ENCODE measurements at regions not wholly inside any gene's neighbourhood (a gene's known extent, or its start where the extent isn't known, plus 50 kb on each side); places are given as distances from the start of the nearest gene placed in this dataset.

DNA sequence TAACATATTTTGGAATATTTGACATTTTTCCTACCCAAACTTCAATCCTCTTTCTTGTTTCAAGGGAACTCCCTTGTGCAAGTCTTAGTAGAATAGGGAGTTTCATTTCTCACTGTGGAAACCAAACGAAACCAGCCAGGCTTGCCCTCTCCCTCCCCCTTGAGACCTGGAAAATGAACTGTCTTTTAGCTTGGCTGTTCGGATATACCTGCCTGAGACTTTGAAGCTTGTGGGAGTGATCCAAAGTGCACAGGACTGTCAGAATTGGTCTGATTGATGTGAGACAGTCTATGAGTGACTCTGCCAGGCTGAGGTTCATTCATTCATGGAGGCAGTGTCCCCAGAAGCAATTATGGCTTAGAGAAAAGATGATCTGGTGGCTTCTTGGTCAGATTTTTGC is 388.1 kb downstream of the EPM2A start:
- Histone ChIP-seq H2BK120ac (replicated peaks; ENCODE audit: low read depth, low read length) (no peak overlapping the region), H2BK12ac (ENCODE audit: low read depth, low read length) (no peak overlapping the region), H3K27me3 (replicated peaks in 1 of 4; ENCODE audit: control insufficient read depth in 3 of 4, extremely low read depth in 1 of 4, insufficient read depth in 3 of 4, low read length in 3 of 4) (no peaks in the 10 kb centered on the region), H3K79me2 (ENCODE audit: control insufficient read depth in 1 of 2, insufficient read depth in 2 of 2, low read length in 2 of 2) (no peaks in the 10 kb centered on the region), H4K20me1 (replicated peaks in 1 of 2; ENCODE audit: control insufficient read depth in 1 of 2, insufficient read depth in 2 of 2, low read length in 2 of 2) (no peaks in the 10 kb centered on the region), H4K8ac (ENCODE audit: extremely low read depth, insufficient read depth, low read length) (no peak overlapping the region), H3K4me3 (ENCODE audit: extremely low read depth in 1 of 4, insufficient read depth in 2 of 4, low read depth in 3 of 4, low read length in 4 of 4) (no peak overlapping the region), H3K4me2 (ENCODE audit: insufficient read depth in 1 of 2, low read depth in 2 of 2, low read length in 2 of 2) (no peak overlapping the region), H3K9me3 (ENCODE audit: insufficient read depth in 2 of 2, low read depth in 1 of 2, low read length in 1 of 2) (no peaks in the 10 kb centered on the region), H3K27ac (ENCODE audit: low read depth, low read length) (no peak overlapping the region), H4K91ac (replicated peaks; ENCODE audit: insufficient read length, low read length) (no peak overlapping the region), H3K4me1 (replicated peaks in 1 of 4; ENCODE audit: control insufficient read depth in 3 of 4, insufficient read depth in 4 of 4, low read length in 3 of 4) (peaks cover 0 to 3% (median under 1%) of the 10 kb centered on the region in 4 experiments; a peak in 3 of 7 replicates), H2AK5ac (ENCODE audit: low read depth, low read length) (no peak overlapping the region), H2BK15ac (ENCODE audit: low read length) (no peak overlapping the region), H3K14ac (ENCODE audit: insufficient read length) (no peak overlapping the region), H3K9ac (replicated peaks in 1 of 4; ENCODE audit: extremely low read depth in 1 of 4, low read depth in 3 of 4, low read length in 3 of 4) (no peak overlapping the region), H3K4ac (replicated peaks; ENCODE audit: insufficient read length, low read depth, low read length) (no peak overlapping the region), H3K18ac (ENCODE audit: extremely low read depth, low read length) (no peak overlapping the region), H3K56ac (replicated peaks; ENCODE audit: insufficient read length, low read depth, low read length) (no peak overlapping the region), H3K79me1 (ENCODE audit: low read depth, low read length) (no peaks in the 10 kb centered on the region), H4K5ac (ENCODE audit: insufficient read length, low read depth, low read length) (no peak overlapping the region), H3K36me3 (ENCODE audit: control insufficient read depth in 2 of 4, insufficient read depth in 4 of 4, low read length in 3 of 4) (no peaks in the 10 kb centered on the region), H2BK5ac (ENCODE audit: low read depth, low read length) (no peak overlapping the region), H3K23me2 (ENCODE audit: low read depth, low read length) (no peaks in the 10 kb centered on the region), H2BK20ac (ENCODE audit: low read length) (no peak overlapping the region), H3K23ac (ENCODE audit: insufficient read length) (no peak overlapping the region), H2AFZ (ENCODE audit: low read length) (0 out of 2 replicates have a peak overlapping the region, but pooled peaks have one; percentile 20)
- no peak for TF ChIP-seq YY1 (IDR thresholded peaks at IDR 0.05; ENCODE audit: low read depth, low read length)
- ChIA-PET CTCF (ENCODE audit: partially characterized antibody) (no interaction called here), POLR2A (ENCODE audit: partially characterized antibody) (interaction anchor here (0.8 kb wide), 1 partner anchor 27 kb away, joined by 3 read pairs; no protein-coding TSS in a partner anchor)
- no peak for FAIRE-seq
- DNase-seq (ENCODE audit: low read depth in 1 of 2, low spot score in 2 of 2), result no peak
- WGBS, 2 experiments (ENCODE audit: extremely low coverage in 1 of 2, insufficient coverage in 1 of 2, insufficient read length in 1 of 2, insufficient replicate concordance in 2 of 2, low coverage in 1 of 2, low lambda C conversion rate in 2 of 2, missing lambda C conversion rate in 1 of 2), result 89% methylated on average over 2 of the region's 2 CpGs; no CpG with 5 or more reads in 1 of the 2 experiments

Data from H1 (cell line).